GM13976 (cell line): ENCODE measurements at regions not wholly inside any gene's neighbourhood (a gene's known extent, or its start where the extent isn't known, plus 50 kb on each side); places are given as distances from the start of the nearest gene placed in this dataset.

Experiments used
- DNase-seq: peaks from one replicate; pipeline ENCODE4 v3.0.0; 2012; ENCODE audit warnings: low spot score
- CTCF ChIP-seq: IDR thresholded peaks from 2 replicates; pipeline ENCODE4 v1.5.1; 2012; ENCODE audit warnings: borderline replicate concordance, mild to moderate bottlenecking; ENCODE audit not compliant: insufficient read depth; ENCODE audit errors: extremely low read depth, missing control alignments, control extremely low read depth
- in situ Hi-C: fragments of 300-500 bp; cut with MboI; formaldehyde crosslinking; loops from one replicate; pipeline ENCODE4 v1.12.0; 2022; ENCODE audit warnings: low sequenced_read_pairs, mixed read lengths, inconsistent platforms; ENCODE audit not compliant: unreplicated experiment

- no peak for TF ChIP-seq CTCF
- DNase-seq, result no peak
- in situ Hi-C loops, result no loop called here
Observed at GRCh38 chr4:28427306-28428085, 1566.9 kb downstream of the STIM2 start.

GRCh38 chr4:28432348-28433025 is 1571.8 kb downstream of the STIM2 start:
- no peak for DNase-seq
- no peak for TF ChIP-seq CTCF
- in situ Hi-C loops, result no loop called here

GRCh38 chr4:28435314-28435713 is 1574.7 kb downstream of the STIM2 start:
- in situ Hi-C loops, result no loop called here

GRCh38 chr4:28436191-28437080 is 1575.8 kb downstream of the STIM2 start:
- no peak for TF ChIP-seq CTCF
- in situ Hi-C loops, result no loop called here
- DNase-seq, result no peak

More at GRCh38 chr4:28435314-28435713, 1574.7 kb downstream of the STIM2 start:
- DNase-seq, result no peak
- TF ChIP-seq CTCF, result no peak

GRCh38 chr4:28443371-28443770 is 1582.7 kb downstream of the STIM2 start:
- TF ChIP-seq CTCF, result no peak
- DNase-seq, result no peak
- in situ Hi-C loops, result no loop called here

GRCh38 chr4:28443801-28444412 is 1583.3 kb downstream of the STIM2 start:
- in situ Hi-C loops, result no loop called here
- no peak for TF ChIP-seq CTCF
- DNase-seq, result no peak
